Osteocyte (in vitro differentiated cells): ENCODE measurements at regions not wholly inside any gene's neighbourhood (a gene's known extent, or its start where the extent isn't known, plus 50 kb on each side); places are given as distances from the start of the nearest gene placed in this dataset.
"Not testable (repeated sequence)": the region's sequence is repeated elsewhere in the genome, so short reads cannot be mapped to it uniquely, and the experiment has no call there.

Experiments
- DNase-seq: peaks from one replicate; pipeline ENCODE4 v3.0.0; 2021; ENCODE audit warnings: mixed read lengths; ENCODE audit not compliant: unreplicated experiment; ENCODE audit errors: extremely low spot score
- H3K27ac Mint-ChIP-seq: one replicate; pipeline ENCODE4 v1.8.0; 2021; ENCODE audit warnings: mild to moderate bottlenecking, mixed read lengths; ENCODE audit not compliant: unreplicated experiment
- H3K27me3 Mint-ChIP-seq: one replicate; pipeline ENCODE4 v1.8.0; 2021; ENCODE audit warnings: mixed read lengths; ENCODE audit not compliant: unreplicated experiment
- H3K36me3 Mint-ChIP-seq: one replicate; pipeline ENCODE4 v1.8.0; 2021; ENCODE audit warnings: mixed read lengths; ENCODE audit not compliant: unreplicated experiment
- H3K4me1 Mint-ChIP-seq: one replicate; pipeline ENCODE4 v1.8.0; 2021; ENCODE audit warnings: mixed read lengths; ENCODE audit not compliant: unreplicated experiment
- H3K4me3 Mint-ChIP-seq: one replicate; pipeline ENCODE4 v1.8.0; 2021; ENCODE audit warnings: mild to moderate bottlenecking, moderate library complexity, mixed read lengths; ENCODE audit not compliant: unreplicated experiment
- H3K9me3 Mint-ChIP-seq: one replicate; pipeline ENCODE4 v1.8.0; 2021; ENCODE audit warnings: mixed read lengths; ENCODE audit not compliant: unreplicated experiment
- TF ChIP-seq, protein P1 (sequence below): fragments of 200-600 bp; sonication (generic); IDR thresholded peaks from 2 replicates; pipeline ENCODE4 v1.5.0; 2021; ENCODE audit warnings: antibody characterized with exemption, mild to moderate bottlenecking, moderate library complexity

DNA sequence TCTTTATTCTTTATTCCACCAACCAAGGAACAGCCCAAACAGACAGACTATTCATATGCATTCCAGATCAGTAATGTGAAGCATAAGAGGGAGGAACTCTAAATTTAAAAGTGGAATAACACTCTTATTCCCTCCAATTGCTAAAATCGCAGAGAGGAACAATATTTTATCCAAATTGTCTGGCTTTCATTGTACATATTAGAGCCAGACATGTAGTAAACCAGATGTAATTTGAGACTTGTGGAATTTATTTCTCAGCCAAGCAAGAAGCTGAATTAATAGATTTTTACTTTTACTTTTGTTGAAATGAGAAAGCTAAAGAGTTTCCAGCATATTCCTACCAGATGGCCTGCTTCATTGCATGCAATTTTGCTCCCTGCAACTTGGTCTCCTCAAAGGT is 674.6 kb upstream of the SLIT2 start:
- H3K4me1 Mint-ChIP-seq, result peaks cover 13% of the 10 kb centered on the region
- H3K4me3 Mint-ChIP-seq, result no peak overlapping the region
- H3K9me3 Mint-ChIP-seq, result no peaks in the 10 kb centered on the region
- H3K27me3 Mint-ChIP-seq, result no peaks in the 10 kb centered on the region
- DNase-seq, result no peak
- no peaks in the 10 kb centered on the region for H3K36me3 Mint-ChIP-seq
- no peak overlapping the region for H3K27ac Mint-ChIP-seq
- TF ChIP-seq, protein P1, sequence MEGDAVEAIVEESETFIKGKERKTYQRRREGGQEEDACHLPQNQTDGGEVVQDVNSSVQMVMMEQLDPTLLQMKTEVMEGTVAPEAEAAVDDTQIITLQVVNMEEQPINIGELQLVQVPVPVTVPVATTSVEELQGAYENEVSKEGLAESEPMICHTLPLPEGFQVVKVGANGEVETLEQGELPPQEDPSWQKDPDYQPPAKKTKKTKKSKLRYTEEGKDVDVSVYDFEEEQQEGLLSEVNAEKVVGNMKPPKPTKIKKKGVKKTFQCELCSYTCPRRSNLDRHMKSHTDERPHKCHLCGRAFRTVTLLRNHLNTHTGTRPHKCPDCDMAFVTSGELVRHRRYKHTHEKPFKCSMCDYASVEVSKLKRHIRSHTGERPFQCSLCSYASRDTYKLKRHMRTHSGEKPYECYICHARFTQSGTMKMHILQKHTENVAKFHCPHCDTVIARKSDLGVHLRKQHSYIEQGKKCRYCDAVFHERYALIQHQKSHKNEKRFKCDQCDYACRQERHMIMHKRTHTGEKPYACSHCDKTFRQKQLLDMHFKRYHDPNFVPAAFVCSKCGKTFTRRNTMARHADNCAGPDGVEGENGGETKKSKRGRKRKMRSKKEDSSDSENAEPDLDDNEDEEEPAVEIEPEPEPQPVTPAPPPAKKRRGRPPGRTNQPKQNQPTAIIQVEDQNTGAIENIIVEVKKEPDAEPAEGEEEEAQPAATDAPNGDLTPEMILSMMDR, result no peak

DNA sequence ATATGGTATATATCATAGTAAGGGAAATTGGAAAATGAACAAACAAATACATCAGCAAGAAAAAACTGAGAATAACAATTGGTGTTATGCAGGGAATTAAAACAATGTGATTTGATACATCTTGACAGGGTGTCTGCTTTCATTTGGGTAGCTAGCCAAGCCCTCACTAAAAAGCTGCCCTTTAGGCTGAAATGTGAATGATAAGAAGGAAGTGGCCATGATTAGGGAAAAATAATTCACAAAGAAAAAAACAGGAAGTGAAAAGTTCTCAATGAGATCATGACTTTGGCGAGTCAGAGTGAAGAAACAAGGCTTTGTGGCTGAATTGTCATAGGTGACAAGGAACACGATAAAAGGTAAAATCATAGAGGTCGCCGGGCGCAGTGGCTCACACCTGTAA is 675.8 kb upstream of the SLIT2 start:
- Mint-ChIP-seq H3K4me3 (no peak overlapping the region), H3K4me1 (peaks cover 13% of the 10 kb centered on the region), H3K36me3 (no peaks in the 10 kb centered on the region), H3K9me3 (no peaks in the 10 kb centered on the region), H3K27ac (no peak overlapping the region), H3K27me3 (no peaks in the 10 kb centered on the region)
- DNase-seq, result no peak
- TF ChIP-seq, protein P1, result no peak

DNA sequence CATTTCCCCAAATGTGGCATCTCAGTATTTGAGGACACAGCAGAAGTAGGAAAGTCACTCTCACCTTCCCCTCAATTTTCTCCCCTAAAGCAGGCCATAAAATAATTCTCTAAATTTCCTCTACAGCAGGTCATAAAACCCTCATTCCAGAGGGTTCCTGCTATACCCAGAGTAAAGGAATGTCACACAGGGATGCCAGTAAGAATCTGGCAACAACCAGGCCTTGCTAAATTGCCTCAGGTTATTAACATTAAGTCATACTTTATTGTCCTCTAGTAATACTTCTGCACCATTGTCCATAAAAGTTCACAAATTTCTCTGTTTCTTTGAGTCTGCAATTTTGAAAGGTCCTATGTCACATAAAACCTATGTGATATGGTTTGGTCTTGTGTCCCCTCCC is 685.7 kb upstream of the SLIT2 start:
- TF ChIP-seq, protein P1, result no peak
- H3K27me3 Mint-ChIP-seq, result peaks cover 8% of the 10 kb centered on the region
- H3K9me3 Mint-ChIP-seq, result peaks cover 10% of the 10 kb centered on the region
- no peak overlapping the region for H3K27ac Mint-ChIP-seq
- H3K4me1 Mint-ChIP-seq, result peaks cover 5% of the 10 kb centered on the region
- no peak for DNase-seq
- H3K4me3 Mint-ChIP-seq, result no peak overlapping the region
- no peaks in the 10 kb centered on the region for H3K36me3 Mint-ChIP-seq

DNA sequence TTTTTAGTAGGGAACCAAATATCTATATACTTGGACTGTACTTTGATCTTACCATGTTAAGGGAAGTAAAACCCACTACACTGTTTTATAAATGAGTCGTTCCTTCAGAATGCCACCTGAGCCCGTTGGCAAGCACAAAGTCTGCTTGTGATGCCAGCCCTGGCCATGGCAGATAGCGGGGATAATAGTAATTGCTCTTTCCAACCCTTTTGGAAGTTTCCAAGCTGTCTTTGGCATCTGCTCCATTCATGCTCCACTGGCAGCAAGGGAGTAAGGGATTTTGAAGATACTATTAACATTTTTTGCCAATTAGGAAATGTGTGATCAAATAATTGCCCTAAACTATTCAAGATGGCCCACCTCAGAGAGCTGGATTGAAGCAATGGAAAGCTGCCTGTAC is 689.2 kb upstream of the SLIT2 start:
- H3K27ac Mint-ChIP-seq, result no peak overlapping the region
- no peak overlapping the region for H3K4me3 Mint-ChIP-seq
- peaks cover 10% of the 10 kb centered on the region for H3K9me3 Mint-ChIP-seq
- H3K36me3 Mint-ChIP-seq, result no peaks in the 10 kb centered on the region
- peaks cover 5% of the 10 kb centered on the region for H3K4me1 Mint-ChIP-seq
- H3K27me3 Mint-ChIP-seq, result peaks cover 3% of the 10 kb centered on the region
- DNase-seq, result no peak
- TF ChIP-seq, protein P1, result no peak

DNA sequence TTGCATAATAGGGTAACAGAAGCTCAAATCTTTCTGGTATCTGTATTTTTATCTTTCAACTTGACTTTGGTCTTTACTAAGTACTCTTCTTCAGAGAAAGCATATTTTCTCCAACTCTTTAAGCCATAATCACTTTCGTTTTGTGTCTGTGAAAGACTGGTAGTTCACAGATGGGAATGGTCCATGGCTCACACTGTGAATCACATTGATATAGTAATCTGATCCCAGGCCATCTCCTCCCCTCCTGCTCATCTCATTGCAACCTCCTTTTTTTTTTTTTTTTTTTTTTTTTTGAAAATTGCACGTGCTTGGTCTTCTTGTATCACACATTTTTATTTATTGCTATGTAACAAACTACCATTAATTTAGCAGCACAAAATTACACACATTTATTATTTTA is 694.5 kb upstream of the SLIT2 start:
- Mint-ChIP-seq H3K36me3 (no peaks in the 10 kb centered on the region), H3K27ac (no peak overlapping the region), H3K4me1 (no peaks in the 10 kb centered on the region), H3K9me3 (peaks cover 9% of the 10 kb centered on the region), H3K4me3 (no peak overlapping the region), H3K27me3 (peaks cover 3% of the 10 kb centered on the region)
- TF ChIP-seq, protein P1, result no peak
- no peak for DNase-seq

DNA sequence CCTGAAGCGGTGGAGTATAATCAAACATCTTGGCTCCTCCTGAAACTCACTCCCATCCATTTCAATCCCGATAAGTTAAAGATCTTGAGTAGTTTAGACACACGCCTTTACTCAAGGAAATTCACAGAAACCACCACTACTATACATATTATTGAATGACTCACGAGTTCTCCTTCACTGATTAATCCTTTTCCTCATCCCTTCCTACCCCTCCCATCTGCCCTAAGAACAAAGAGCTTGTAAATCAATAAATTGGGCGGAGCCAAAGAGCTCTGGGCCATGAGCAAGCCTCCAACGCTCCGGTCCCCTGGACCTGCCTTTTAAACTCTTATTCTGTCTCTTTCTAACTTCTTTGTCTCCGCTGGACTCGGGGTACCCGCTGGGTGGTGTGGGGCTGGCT is 695.4 kb upstream of the SLIT2 start:
- H3K27me3 Mint-ChIP-seq, H3K36me3 Mint-ChIP-seq, H3K27ac Mint-ChIP-seq, DNase-seq, H3K4me1 Mint-ChIP-seq, H3K9me3 Mint-ChIP-seq, H3K4me3 Mint-ChIP-seq: not testable (repeated sequence)
